ENCODE measurements at regions not wholly inside any gene's neighbourhood (a gene's known extent, or its start where the extent isn't known, plus 50 kb on each side); places are given as distances from the start of the nearest gene placed in this dataset.
A peak's percentile ranks its signal among the peaks of the same experiment; 100 is the strongest.

DNA sequence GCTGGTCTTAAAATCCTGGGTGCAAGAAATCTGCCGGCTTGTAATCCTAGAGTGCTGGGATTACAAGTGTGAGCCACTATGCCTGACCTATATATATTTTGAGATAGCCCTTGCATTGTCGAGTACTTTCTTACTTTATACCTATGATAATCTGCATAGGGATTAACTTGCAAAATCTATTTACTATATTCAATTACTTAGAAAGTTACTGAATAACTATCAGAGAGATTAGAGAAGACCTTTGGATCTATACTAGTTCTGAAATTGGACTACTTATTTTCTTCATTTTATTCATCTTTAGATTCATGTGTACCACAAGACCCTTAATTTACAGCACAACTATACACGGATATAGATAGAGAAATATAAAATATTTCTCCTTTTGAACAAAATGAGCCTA lies 1766.0 kb downstream of the NCAM2 start:
- H3K4me3 ChIP-seq (ENCODE audit: low read depth, low read length), result no peak overlapping the region
- TF ChIP-seq, protein P1, sequence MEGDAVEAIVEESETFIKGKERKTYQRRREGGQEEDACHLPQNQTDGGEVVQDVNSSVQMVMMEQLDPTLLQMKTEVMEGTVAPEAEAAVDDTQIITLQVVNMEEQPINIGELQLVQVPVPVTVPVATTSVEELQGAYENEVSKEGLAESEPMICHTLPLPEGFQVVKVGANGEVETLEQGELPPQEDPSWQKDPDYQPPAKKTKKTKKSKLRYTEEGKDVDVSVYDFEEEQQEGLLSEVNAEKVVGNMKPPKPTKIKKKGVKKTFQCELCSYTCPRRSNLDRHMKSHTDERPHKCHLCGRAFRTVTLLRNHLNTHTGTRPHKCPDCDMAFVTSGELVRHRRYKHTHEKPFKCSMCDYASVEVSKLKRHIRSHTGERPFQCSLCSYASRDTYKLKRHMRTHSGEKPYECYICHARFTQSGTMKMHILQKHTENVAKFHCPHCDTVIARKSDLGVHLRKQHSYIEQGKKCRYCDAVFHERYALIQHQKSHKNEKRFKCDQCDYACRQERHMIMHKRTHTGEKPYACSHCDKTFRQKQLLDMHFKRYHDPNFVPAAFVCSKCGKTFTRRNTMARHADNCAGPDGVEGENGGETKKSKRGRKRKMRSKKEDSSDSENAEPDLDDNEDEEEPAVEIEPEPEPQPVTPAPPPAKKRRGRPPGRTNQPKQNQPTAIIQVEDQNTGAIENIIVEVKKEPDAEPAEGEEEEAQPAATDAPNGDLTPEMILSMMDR (IDR thresholded peaks at IDR 0.05; ENCODE audit: low read depth, low read length), result no peak

GRCh38 chr21:22791376-22791775 lies 1793.2 kb downstream of the NCAM2 start:
- TF ChIP-seq, protein P1 (IDR thresholded peaks at IDR 0.05; ENCODE audit: low read depth, low read length), result no peak
- H3K4me3 ChIP-seq (ENCODE audit: low read depth, low read length), result no peak overlapping the region

DNA sequence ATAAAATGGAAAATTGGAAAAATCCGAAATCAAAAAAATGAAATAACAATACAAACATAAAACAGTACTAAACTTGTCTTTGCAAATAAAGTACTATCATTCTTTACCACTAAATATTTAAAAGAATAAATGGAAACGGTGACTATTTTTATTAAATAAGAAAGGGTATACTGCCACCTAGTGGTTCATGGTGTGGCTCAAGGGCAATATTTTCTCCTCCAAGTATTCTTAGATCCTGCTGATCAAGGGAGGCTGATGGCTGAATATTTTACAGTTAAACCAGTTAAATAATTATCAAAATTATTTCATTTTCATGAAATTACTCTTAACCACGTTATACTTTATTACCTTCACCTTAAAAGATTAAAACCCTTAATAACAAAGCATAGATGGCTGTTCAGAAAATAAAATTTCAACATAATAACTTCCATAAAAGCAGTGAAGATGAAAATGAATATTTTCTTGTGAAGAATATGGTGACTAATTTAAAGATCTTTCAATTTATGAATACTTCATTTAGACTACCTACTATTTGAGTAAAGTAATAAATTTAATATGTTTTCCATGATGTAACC lies 1793.9 kb downstream of the NCAM2 start:
- TF ChIP-seq, protein P1 (IDR thresholded peaks at IDR 0.05; ENCODE audit: low read depth, low read length), result peak; percentile 32; the same call in 1 of the 2 replicates
- no peak overlapping the region for H3K4me3 ChIP-seq (ENCODE audit: low read depth, low read length)

DNA sequence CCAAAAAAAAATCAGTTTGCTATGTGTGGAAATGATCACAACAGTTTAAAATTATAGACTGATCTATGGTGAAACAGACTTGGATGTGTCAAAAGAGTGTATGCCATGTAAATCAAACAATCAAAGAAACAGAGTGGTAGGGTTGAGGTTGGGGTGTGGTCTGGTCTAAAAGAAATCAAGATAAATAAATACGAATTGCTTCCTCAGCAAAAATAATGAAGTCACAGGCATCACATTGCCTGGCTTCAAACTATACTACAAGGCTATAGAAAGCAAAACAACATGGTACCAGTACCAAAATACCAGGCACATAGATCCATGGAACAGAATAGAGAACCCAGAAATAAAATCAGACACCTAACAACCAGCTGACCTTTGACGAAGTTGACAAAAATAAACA lies 1796.9 kb downstream of the NCAM2 start:
- H3K4me3 ChIP-seq (ENCODE audit: low read depth, low read length), result no peak overlapping the region
- TF ChIP-seq, protein P1 (IDR thresholded peaks at IDR 0.05; ENCODE audit: low read depth, low read length), result no peak

DNA sequence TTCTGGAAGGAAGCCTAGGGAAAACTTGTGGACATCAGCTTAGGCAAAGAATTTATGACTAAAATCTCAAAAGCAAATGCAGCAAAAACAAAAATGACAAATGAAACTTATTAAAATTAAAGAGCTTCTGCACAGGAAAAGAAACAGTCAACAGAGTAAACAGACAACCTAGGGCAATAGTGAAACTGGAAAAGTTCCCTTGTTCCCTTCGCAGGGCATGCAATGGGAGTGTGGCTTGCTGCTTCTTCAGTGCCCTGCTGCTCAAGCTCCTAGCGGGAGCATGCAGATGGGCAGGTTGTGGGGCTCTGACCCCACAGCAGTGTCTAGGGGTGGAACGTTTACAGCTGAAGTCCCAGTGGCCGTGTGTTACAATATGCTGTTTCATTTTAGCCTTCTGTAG lies 1797.4 kb downstream of the NCAM2 start:
- no peak overlapping the region for H3K4me3 ChIP-seq (ENCODE audit: low read depth, low read length)
- TF ChIP-seq, protein P1 (IDR thresholded peaks at IDR 0.05; ENCODE audit: low read depth, low read length), result no peak

DNA sequence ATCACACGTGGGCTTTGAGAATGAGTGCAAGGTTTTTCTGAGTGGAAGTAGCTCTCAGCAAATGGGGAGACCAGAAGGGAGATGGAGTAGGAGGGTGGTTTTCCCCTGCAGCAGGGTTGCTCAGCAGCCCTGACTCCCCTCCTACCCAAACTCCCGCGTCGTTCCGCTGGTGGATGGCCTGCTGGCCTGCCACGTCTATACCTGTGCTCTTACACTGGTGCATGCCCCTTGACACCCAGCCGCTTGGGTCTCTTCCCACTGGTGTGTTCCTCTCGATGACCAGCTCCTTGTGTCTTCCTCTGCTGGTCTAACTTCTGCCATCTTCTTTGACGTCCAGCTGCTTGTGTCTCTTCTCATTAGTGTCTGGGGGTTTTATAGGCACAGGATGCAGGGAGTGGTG lies 1797.9 kb downstream of the NCAM2 start:
- no peak overlapping the region for H3K4me3 ChIP-seq (ENCODE audit: low read depth, low read length)
- TF ChIP-seq, protein P1 (IDR thresholded peaks at IDR 0.05; ENCODE audit: low read depth, low read length), result no peak

- TF ChIP-seq, protein P1 (IDR thresholded peaks at IDR 0.05; ENCODE audit: low read depth, low read length), result no peak
- no peak overlapping the region for H3K4me3 ChIP-seq (ENCODE audit: low read depth, low read length)
Observed at GRCh38 chr21:22804151-22804550, 1805.9 kb downstream of the NCAM2 start.

Data from WI38 (cell line).